WTC11 (cell line): ENCODE measurements at regions not wholly inside any gene's neighbourhood (a gene's known extent, or its start where the extent isn't known, plus 50 kb on each side); places are given as distances from the start of the nearest gene placed in this dataset.

Source experiments
- ATAC-seq: fragments of 200-7000 bp; cut with Tn5 transposase; 2 replicates; pipeline ENCODE4 v1.10.0; 2021; ENCODE audit warnings: mild to moderate bottlenecking, moderate library complexity
- CTCF ChIA-PET: fragments of 300-600 bp; sonication (Branson Sonifier 250); formaldehyde crosslinking; loops from one replicate; lab custom pipeline; 2021; ENCODE audit warnings: antibody characterized with exemption; lab: Charles Lee
- POLR2A ChIA-PET: fragments of 350-600 bp; sonication (Branson Sonifier 250); formaldehyde crosslinking; loops from one replicate; lab custom pipeline; 2021; ENCODE audit warnings: antibody characterized with exemption; lab: Charles Lee
- DNase-seq: peaks from one replicate; pipeline ENCODE4 v3.0.0; 2021; ENCODE audit warnings: low spot score
- H3K27ac Mint-ChIP-seq: 2 replicates; pipeline ENCODE4 v1.8.0; 2021; ENCODE audit warnings: mixed read lengths
- H3K27me3 Mint-ChIP-seq: 2 replicates; pipeline ENCODE4 v1.8.0; 2021; ENCODE audit warnings: low read depth, mild to moderate bottlenecking, moderate library complexity, mixed read lengths
- H3K36me3 Mint-ChIP-seq: 2 replicates; pipeline ENCODE4 v1.8.0; 2021; ENCODE audit warnings: mixed read lengths
- H3K4me1 Mint-ChIP-seq: 2 replicates; pipeline ENCODE4 v1.8.0; 2022; ENCODE audit warnings: mixed read lengths
- H3K4me3 Mint-ChIP-seq: 2 replicates; pipeline ENCODE4 v1.8.0; 2021; ENCODE audit warnings: mild to moderate bottlenecking, moderate library complexity, mixed read lengths
- H3K9me3 Mint-ChIP-seq: 2 replicates; pipeline ENCODE4 v1.8.0; 2021; ENCODE audit warnings: mixed read lengths
- AFF4 ChIP-seq: sonication (generic); formaldehyde crosslinking; IDR thresholded peaks from 2 replicates; pipeline ENCODE4 v1.8.1; 2023; ENCODE audit warnings: mild to moderate bottlenecking, missing genetic modification reagents, borderline replicate concordance
- ATF6 ChIP-seq: sonication (generic); formaldehyde crosslinking; IDR thresholded peaks from 2 replicates; pipeline ENCODE4 v1.8.1; 2023; ENCODE audit warnings: mild to moderate bottlenecking, missing genetic modification reagents
- E2F5 ChIP-seq: sonication (generic); formaldehyde crosslinking; IDR thresholded peaks from 2 replicates; pipeline ENCODE4 v1.8.1; 2022; ENCODE audit warnings: mild to moderate bottlenecking, moderate library complexity, missing genetic modification reagents
- FOXK1 ChIP-seq: sonication (generic); formaldehyde crosslinking; IDR thresholded peaks from 2 replicates; pipeline ENCODE4 v1.8.0; 2022; ENCODE audit warnings: mild to moderate bottlenecking, moderate library complexity, missing genetic modification reagents
- FOXP1 ChIP-seq: sonication (generic); formaldehyde crosslinking; IDR thresholded peaks from 2 replicates; pipeline ENCODE4 v1.8.0; 2022; ENCODE audit warnings: missing genetic modification reagents, mild to moderate bottlenecking, moderate library complexity, borderline replicate concordance
- FOXP4 ChIP-seq: sonication (generic); formaldehyde crosslinking; IDR thresholded peaks from 2 replicates; pipeline ENCODE4 v1.8.0; 2022; ENCODE audit warnings: mild to moderate bottlenecking, missing genetic modification reagents
- GTF2I ChIP-seq: fragments of 250-450 bp; sonication (Bioruptor Pico); conservative IDR thresholded peaks from 2 replicates; pipeline ENCODE4 v1.4.0; 2021; ENCODE audit warnings: mild to moderate bottlenecking
- MAX ChIP-seq: sonication (generic); formaldehyde crosslinking; IDR thresholded peaks from 2 replicates; pipeline ENCODE4 v1.8.0; 2022; ENCODE audit warnings: mild to moderate bottlenecking, missing genetic modification reagents
- MLX ChIP-seq: sonication (generic); formaldehyde crosslinking; IDR thresholded peaks from 2 replicates; pipeline ENCODE4 v1.8.1; 2023; ENCODE audit warnings: mild to moderate bottlenecking, missing genetic modification reagents, moderate library complexity
- MXD4 ChIP-seq: fragments of 250-450 bp; sonication (Bioruptor Pico); IDR thresholded peaks from 2 replicates; pipeline ENCODE4 v1.8.0; 2021; ENCODE audit warnings: mild to moderate bottlenecking, moderate library complexity, borderline replicate concordance
- NR2C2 ChIP-seq: sonication (generic); formaldehyde crosslinking; IDR thresholded peaks from 2 replicates; pipeline ENCODE4 v1.8.0; 2022; ENCODE audit warnings: mild to moderate bottlenecking, missing genetic modification reagents
- PREB ChIP-seq: sonication (generic); formaldehyde crosslinking; IDR thresholded peaks from 2 replicates; pipeline ENCODE4 v1.8.1; 2022; ENCODE audit warnings: mild to moderate bottlenecking, missing genetic modification reagents, moderate library complexity, borderline replicate concordance
- SOX15 ChIP-seq: fragments of 250-450 bp; sonication (Bioruptor Pico); IDR thresholded peaks from 2 replicates; pipeline ENCODE4 v1.9.0; 2021; ENCODE audit warnings: mild to moderate bottlenecking
- SP1 ChIP-seq: sonication (generic); formaldehyde crosslinking; conservative IDR thresholded peaks from 2 replicates; pipeline ENCODE4 v1.8.1; 2022; ENCODE audit warnings: missing genetic modification reagents
- TP53 ChIP-seq: sonication (generic); formaldehyde crosslinking; IDR thresholded peaks from 2 replicates; pipeline ENCODE4 v1.8.1; 2023; ENCODE audit warnings: mild to moderate bottlenecking, missing genetic modification reagents
- ZMAT4 ChIP-seq: fragments of 250-450 bp; sonication (Bioruptor Pico); IDR thresholded peaks from 2 replicates; pipeline ENCODE4 v1.9.0; 2021; ENCODE audit warnings: mild to moderate bottlenecking
- ZNF219 ChIP-seq: sonication (generic); formaldehyde crosslinking; IDR thresholded peaks from 2 replicates; pipeline ENCODE4 v1.8.0; 2023; ENCODE audit warnings: missing genetic modification reagents, mild to moderate bottlenecking, borderline replicate concordance
- ZNF423 ChIP-seq: fragments of 250-450 bp; sonication (Bioruptor Pico); IDR thresholded peaks from 2 replicates; pipeline ENCODE4 v2.1.2; 2022; ENCODE audit warnings: mild to moderate bottlenecking, moderate library complexity
- ZNF532 ChIP-seq: fragments of 250-450 bp; sonication (Bioruptor Pico); IDR thresholded peaks from 2 replicates; pipeline ENCODE4 v1.9.0; 2021; ENCODE audit warnings: mild to moderate bottlenecking, borderline replicate concordance
- ZNF671 ChIP-seq: fragments of 250-450 bp; sonication (Bioruptor Pico); IDR thresholded peaks from 2 replicates; pipeline ENCODE4 v1.8.0; 2021; ENCODE audit warnings: mild to moderate bottlenecking

GRCh38 chr2:467892-468647 lies 180.2 kb upstream of the ALKAL2 start (continued):
- TF ChIP-seq E2F5 (CRISPR knock-in tag) (peak; percentile 43; the same call in 1 of the 2 replicates), NR2C2 (no peak), SOX15 (no peak), FOXP1 (CRISPR knock-in tag) (peak; percentile 68; the same call in 1 of the 2 replicates), ZNF532 (CRISPR knock-in tag) (no peak), AFF4 (no peak), MLX (CRISPR knock-in tag) (no peak), SP1 (CRISPR knock-in tag) (no peak), FOXK1 (CRISPR knock-in tag) (peak; percentile 44; the same call in 1 of the 2 replicates), ZNF423 (peak; percentile 23; the same call in 1 of the 2 replicates), ZNF219 (CRISPR knock-in tag) (peak; percentile 66; the same call in 1 of the 2 replicates), MAX (CRISPR knock-in tag) (peak; percentile 84)
- TF ChIP-seq, all 79 proteins: peak for 10

- Mint-ChIP-seq H3K27me3 (peaks cover 43% of the 10 kb centered on the region), H3K36me3 (no peaks in the 10 kb centered on the region), H3K27ac (no peak overlapping the region), H3K4me3 (peak overlapping the region; percentile 86), H3K9me3 (peaks cover under 1% of the 10 kb centered on the region; the same call in 1 of the 2 replicates), H3K4me1 (peaks cover 10% of the 10 kb centered on the region)
- ATAC-seq, result peak; percentile 23
- ChIA-PET POLR2A (no interaction called here), CTCF (interaction anchor here (0.6 to 1.2 kb wide), 6 partner anchors 12 to 228 kb away, joined by 3 to 4 read pairs (median 3); no protein-coding TSS in a partner anchor)
- no peak for DNase-seq
- TF ChIP-seq TP53 (no peak), ATF6 (CRISPR knock-in tag) (no peak), GTF2I (no peak), MXD4 (no peak), ZMAT4 (no peak), ZNF671 (CRISPR knock-in tag) (no peak), PREB (no peak), FOXP4 (CRISPR knock-in tag) (no peak)
These were observed 179.6 kb upstream of the ALKAL2 start for GRCh38 chr2:467543-467891.
